ENCODE measurements at regions not wholly inside any gene's neighbourhood (a gene's known extent, or its start where the extent isn't known, plus 50 kb on each side); places are given as distances from the start of the nearest gene placed in this dataset.

DNA sequence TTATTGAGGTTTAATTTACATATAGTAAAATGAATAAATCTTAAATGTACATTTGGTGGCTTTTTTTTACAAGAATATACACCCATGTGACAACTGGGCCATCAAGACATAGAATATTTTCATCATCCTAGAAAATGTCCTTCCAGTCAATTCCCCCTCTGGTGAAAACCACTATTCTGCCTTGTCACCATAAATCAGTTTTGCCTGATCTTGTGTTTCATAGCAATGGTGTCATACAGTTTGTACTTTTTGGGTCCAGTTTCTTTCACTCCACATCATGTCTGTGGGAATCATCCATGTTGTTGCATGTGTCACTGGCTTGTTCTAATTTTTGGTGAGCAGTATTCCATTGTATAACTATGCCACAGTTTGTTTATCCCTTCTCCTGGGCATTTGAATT, 133.1 kb downstream of the PDCD6IP start:
- CTCF ChIA-PET: interaction anchor here (1.5 kb wide), 1 partner anchor 26 kb away, joined by 3 read pairs; no protein-coding TSS in a partner anchor
- Histone ChIP-seq H3K4me1 (ENCODE audit: control insufficient read depth, extremely low read depth, insufficient read depth, low read length) (no peaks in the 10 kb centered on the region), H3K79me2 (ENCODE audit: control insufficient read depth, insufficient read depth, low read length) (no peaks in the 10 kb centered on the region), H3K36me3 (ENCODE audit: control insufficient read depth in 2 of 2, extremely low read depth in 1 of 2, insufficient read depth in 2 of 2, low read length in 2 of 2) (no peaks in the 10 kb centered on the region), H3K27me3 (ENCODE audit: control insufficient read depth in 2 of 2, insufficient read depth in 2 of 2, low read length in 2 of 2) (peaks cover 0 to 2% of the 10 kb centered on the region in 2 experiments), H3K4me2 (ENCODE audit: insufficient read depth, low read length) (no peak overlapping the region), H3K27ac (ENCODE audit: insufficient read depth, low read depth, low read length) (no peak overlapping the region), H3K4me3 (replicated peaks in 1 of 3; ENCODE audit: insufficient read depth in 1 of 3, low read depth in 1 of 3, low read length in 3 of 3) (no peak overlapping the region), H3K9ac (replicated peaks; ENCODE audit: extremely low read depth, insufficient read depth, low read length) (no peak overlapping the region), H2AFZ (ENCODE audit: low read depth, low read length) (no peak overlapping the region), H4K20me1 (replicated peaks; ENCODE audit: control insufficient read depth, extremely low read depth, insufficient read depth, low read length) (no peaks in the 10 kb centered on the region), H3K9me3 (replicated peaks; ENCODE audit: control insufficient read depth, insufficient read depth, low read length) (no peaks in the 10 kb centered on the region), H3K9me1 (replicated peaks; ENCODE audit: control insufficient read depth, extremely low read depth, insufficient read depth, low read length) (no peaks in the 10 kb centered on the region)
- intact Hi-C loops (cut with micrococcal nuclease): no loop called here
- DNase-seq (ENCODE audit: low read depth, low spot score) (no peak), FAIRE-seq (no peak)
- dilution Hi-C loops (cut with MboI; ENCODE audit: extremely low pct_ligation_motif_present, low sequenced_read_pairs): no loop called here
- TF ChIP-seq, protein P1, sequence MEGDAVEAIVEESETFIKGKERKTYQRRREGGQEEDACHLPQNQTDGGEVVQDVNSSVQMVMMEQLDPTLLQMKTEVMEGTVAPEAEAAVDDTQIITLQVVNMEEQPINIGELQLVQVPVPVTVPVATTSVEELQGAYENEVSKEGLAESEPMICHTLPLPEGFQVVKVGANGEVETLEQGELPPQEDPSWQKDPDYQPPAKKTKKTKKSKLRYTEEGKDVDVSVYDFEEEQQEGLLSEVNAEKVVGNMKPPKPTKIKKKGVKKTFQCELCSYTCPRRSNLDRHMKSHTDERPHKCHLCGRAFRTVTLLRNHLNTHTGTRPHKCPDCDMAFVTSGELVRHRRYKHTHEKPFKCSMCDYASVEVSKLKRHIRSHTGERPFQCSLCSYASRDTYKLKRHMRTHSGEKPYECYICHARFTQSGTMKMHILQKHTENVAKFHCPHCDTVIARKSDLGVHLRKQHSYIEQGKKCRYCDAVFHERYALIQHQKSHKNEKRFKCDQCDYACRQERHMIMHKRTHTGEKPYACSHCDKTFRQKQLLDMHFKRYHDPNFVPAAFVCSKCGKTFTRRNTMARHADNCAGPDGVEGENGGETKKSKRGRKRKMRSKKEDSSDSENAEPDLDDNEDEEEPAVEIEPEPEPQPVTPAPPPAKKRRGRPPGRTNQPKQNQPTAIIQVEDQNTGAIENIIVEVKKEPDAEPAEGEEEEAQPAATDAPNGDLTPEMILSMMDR (IDR thresholded peaks at IDR 0.05; ENCODE audit: extremely low read depth in 1 of 2, insufficient read depth in 1 of 2, low read depth in 1 of 2, low read length in 2 of 2): no peak
- TF ChIP-seq POLR2A (IDR thresholded peaks at IDR 0.05; ENCODE audit: low read depth, low read length): no peak
- no peak for TF ChIP-seq MYC (IDR thresholded peaks at IDR 0.05; ENCODE audit: low read depth, low read length)
- TF ChIP-seq, protein P2, sequence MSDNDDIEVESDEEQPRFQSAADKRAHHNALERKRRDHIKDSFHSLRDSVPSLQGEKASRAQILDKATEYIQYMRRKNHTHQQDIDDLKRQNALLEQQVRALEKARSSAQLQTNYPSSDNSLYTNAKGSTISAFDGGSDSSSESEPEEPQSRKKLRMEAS (IDR thresholded peaks at IDR 0.05; ENCODE audit: insufficient read depth, insufficient read length): no peak
- TF ChIP-seq FOS (IDR thresholded peaks at IDR 0.05; ENCODE audit: borderline replicate concordance, insufficient read depth, low read length): no peak
- TF ChIP-seq GATA2 (IDR thresholded peaks at IDR 0.05; ENCODE audit: insufficient read depth, insufficient read length, low read depth, low read length): no peak
- TF ChIP-seq POLR2AphosphoS5 (IDR thresholded peaks at IDR 0.05; ENCODE audit: insufficient read depth, low read depth, low read length): no peak
- no peak for TF ChIP-seq JUN (IDR thresholded peaks at IDR 0.05; ENCODE audit: borderline replicate concordance, insufficient read depth, insufficient read length, low read depth)
- no TSS peak for BruUV-seq (replicated peaks)
- POLR2A ChIA-PET: no interaction called here

Measured in endothelial cell of umbilical vein (primary cell).